ENCODE measurements at regions not wholly inside any gene's neighbourhood (a gene's known extent, or its start where the extent isn't known, plus 50 kb on each side); places are given as distances from the start of the nearest gene placed in this dataset.
"Not testable (repeated sequence)": the region's sequence is repeated elsewhere in the genome, so short reads cannot be mapped to it uniquely, and the experiment has no call there.

GRCh38 chr12:124161402-124161801 is 133.5 kb upstream of the RFLNA start:
- H3K27me3 ChIP-seq (replicated peaks in 1 of 4; ENCODE audit: control insufficient read depth in 3 of 4, extremely low read depth in 1 of 4, insufficient read depth in 3 of 4, low read length in 3 of 4); H3K4me2 ChIP-seq (ENCODE audit: insufficient read depth in 1 of 2, low read depth in 2 of 2, low read length in 2 of 2); H2AFZ ChIP-seq (ENCODE audit: low read length); H4K8ac ChIP-seq (ENCODE audit: extremely low read depth, insufficient read depth, low read length); H3K56ac ChIP-seq (replicated peaks; ENCODE audit: insufficient read length, low read depth, low read length); H2BK5ac ChIP-seq (ENCODE audit: low read depth, low read length); H4K5ac ChIP-seq (ENCODE audit: insufficient read length, low read depth, low read length); H3K23me2 ChIP-seq (ENCODE audit: low read depth, low read length); H3K23ac ChIP-seq (ENCODE audit: insufficient read length); FAIRE-seq; H3K18ac ChIP-seq (ENCODE audit: extremely low read depth, low read length); H3K9ac ChIP-seq (replicated peaks in 1 of 4; ENCODE audit: extremely low read depth in 1 of 4, low read depth in 3 of 4, low read length in 3 of 4); H3K4me3 ChIP-seq (ENCODE audit: extremely low read depth in 1 of 4, insufficient read depth in 2 of 4, low read depth in 3 of 4, low read length in 4 of 4); H3K27ac ChIP-seq (ENCODE audit: low read depth, low read length); H2BK120ac ChIP-seq (replicated peaks; ENCODE audit: low read depth, low read length); H4K91ac ChIP-seq (replicated peaks; ENCODE audit: insufficient read length, low read length); H4K20me1 ChIP-seq (replicated peaks in 1 of 2; ENCODE audit: control insufficient read depth in 1 of 2, insufficient read depth in 2 of 2, low read length in 2 of 2); H3K79me2 ChIP-seq (ENCODE audit: control insufficient read depth in 1 of 2, insufficient read depth in 2 of 2, low read length in 2 of 2); POLR2A ChIA-PET (ENCODE audit: partially characterized antibody); H2AK5ac ChIP-seq (ENCODE audit: low read depth, low read length); H3K79me1 ChIP-seq (ENCODE audit: low read depth, low read length); H2BK20ac ChIP-seq (ENCODE audit: low read length); H2BK12ac ChIP-seq (ENCODE audit: low read depth, low read length); H3K4ac ChIP-seq (replicated peaks; ENCODE audit: insufficient read length, low read depth, low read length); DNase-seq (ENCODE audit: low read depth in 1 of 2, low spot score in 2 of 2); H3K14ac ChIP-seq (ENCODE audit: insufficient read length); H3K36me3 ChIP-seq (ENCODE audit: control insufficient read depth in 2 of 4, insufficient read depth in 4 of 4, low read length in 3 of 4); H2BK15ac ChIP-seq (ENCODE audit: low read length): not testable (repeated sequence)
- 82% methylated on average over 9 of the region's 9 CpGs; no CpG with 5 or more reads in 1 of the 2 experiments for WGBS, 2 experiments (ENCODE audit: extremely low coverage in 1 of 2, insufficient coverage in 1 of 2, insufficient read length in 1 of 2, insufficient replicate concordance in 2 of 2, low coverage in 1 of 2, low lambda C conversion rate in 2 of 2, missing lambda C conversion rate in 1 of 2)
- Histone ChIP-seq H3K4me1 (replicated peaks in 1 of 4; ENCODE audit: control insufficient read depth in 3 of 4, insufficient read depth in 4 of 4, low read length in 3 of 4) (peaks cover 0 to 10% (median 6%) of the 10 kb centered on the region in 4 experiments; a peak in 5 of 7 replicates), H3K9me3 (ENCODE audit: insufficient read depth in 2 of 2, low read depth in 1 of 2, low read length in 1 of 2) (peaks cover 11 to 18% of the 10 kb centered on the region in 2 experiments)
- CTCF ChIA-PET (ENCODE audit: partially characterized antibody) = interaction anchor here (1.1 to 1.4 kb wide), 3 partner anchors 36 to 118 kb away, joined by 3 to 4 read pairs (median 3); no protein-coding TSS in a partner anchor
